HG02678 (cell line): ENCODE measurements at regions not wholly inside any gene's neighbourhood (a gene's known extent, or its start where the extent isn't known, plus 50 kb on each side); places are given as distances from the start of the nearest gene placed in this dataset.

Experiments used
- ATAC-seq: cut with Tn5 transposase; IDR thresholded peaks from one replicate; pipeline ENCODE4 v1.9.1; 2021; ENCODE audit warnings: mild to moderate bottlenecking, moderate library complexity; ENCODE audit not compliant: unreplicated experiment

DNA sequence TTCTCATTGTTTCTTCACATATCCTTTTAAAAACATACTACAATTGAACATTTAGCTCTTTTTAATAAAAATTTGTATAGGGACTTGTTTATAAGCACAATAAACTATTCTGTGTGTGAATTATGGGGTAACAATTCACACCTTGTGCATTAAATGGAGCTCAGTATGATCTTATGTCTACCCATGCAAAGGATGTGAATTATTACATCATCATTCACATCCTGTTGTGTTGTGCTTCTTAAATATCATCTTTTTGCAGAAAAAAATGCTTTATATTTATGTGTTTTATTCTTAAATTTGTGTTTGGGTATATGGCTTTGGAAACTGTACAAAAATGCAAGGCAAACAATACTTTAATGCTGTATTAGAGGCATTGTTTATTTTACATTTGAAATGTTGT lies 96.7 kb upstream of the PABPC4L start:
- no peak for ATAC-seq

DNA sequence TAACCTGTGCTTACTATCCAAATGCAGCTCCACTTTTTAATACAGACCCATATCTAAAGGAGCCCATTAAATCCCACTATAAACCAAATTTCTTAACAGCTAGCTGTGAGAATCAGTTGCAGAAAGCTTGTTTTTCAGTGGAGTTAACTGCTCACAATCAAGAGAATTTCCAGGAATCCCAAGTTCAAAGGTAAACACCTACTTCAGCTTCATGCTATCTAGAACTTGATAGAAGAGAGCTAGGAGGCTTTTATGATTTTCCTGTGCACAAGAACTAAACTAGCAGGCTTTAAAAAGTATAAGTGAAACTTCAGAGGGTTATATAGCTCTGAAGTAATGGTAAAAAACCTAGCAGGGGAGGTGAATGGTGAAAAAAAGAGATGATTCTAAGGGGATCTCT lies 96.2 kb upstream of the PABPC4L start:
- ATAC-seq = no peak

DNA sequence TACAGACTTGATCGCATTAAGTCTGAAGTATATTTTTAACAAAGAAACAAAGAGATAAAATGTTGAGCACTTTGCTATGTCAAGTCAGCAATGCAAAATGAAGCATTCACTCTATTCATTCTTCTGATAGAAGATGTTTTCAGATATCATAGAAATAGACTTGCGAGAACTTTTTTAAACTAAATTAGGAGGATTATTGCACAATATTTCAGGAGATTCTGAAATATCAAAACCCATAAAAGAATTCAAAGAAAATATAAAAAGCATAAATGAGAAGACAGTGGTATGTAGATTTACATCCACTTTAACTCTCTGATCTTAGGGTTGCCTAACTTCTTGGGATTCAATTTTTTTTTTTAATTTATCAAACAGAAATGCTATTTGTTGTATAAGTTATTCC lies 81.1 kb upstream of the PABPC4L start:
- ATAC-seq = no peak

DNA sequence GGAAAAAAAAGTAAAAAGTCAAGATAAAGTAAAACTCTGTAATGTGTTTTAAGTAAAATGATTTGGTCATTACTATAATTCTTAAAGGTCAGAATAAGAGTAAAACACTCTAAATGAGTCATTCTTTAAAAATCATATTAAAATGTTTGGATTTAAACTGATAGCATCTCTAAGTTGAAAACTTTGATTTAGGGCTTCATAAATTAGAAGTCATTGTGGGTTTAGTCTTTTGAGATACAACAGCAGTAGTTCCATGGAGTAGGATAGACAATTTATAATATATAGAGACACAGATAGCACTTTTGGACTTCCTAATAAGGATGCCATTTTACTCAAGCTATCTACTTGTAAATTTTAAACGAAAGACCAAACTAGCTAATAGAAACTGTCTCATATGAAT lies 77.1 kb upstream of the PABPC4L start:
- no peak for ATAC-seq

DNA sequence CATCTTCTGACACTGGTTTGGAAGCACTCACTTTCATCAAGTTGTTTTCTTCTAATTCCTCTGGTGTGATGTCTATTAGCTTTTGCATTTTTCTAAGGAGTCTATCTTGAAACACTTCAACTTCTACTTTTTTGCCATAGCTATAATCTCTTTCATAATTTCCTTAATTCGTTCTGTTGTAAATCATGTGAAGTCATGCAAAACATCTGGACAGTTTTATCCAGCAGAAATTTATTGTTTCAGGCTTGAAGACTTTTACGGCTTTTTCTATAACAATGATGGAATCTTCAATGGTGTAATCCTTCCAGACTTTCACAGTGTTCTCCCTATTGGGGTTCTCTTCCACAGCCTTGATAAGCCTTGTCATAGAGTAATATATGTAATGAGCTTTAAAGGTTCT lies 74.9 kb upstream of the PABPC4L start:
- ATAC-seq = no peak

DNA sequence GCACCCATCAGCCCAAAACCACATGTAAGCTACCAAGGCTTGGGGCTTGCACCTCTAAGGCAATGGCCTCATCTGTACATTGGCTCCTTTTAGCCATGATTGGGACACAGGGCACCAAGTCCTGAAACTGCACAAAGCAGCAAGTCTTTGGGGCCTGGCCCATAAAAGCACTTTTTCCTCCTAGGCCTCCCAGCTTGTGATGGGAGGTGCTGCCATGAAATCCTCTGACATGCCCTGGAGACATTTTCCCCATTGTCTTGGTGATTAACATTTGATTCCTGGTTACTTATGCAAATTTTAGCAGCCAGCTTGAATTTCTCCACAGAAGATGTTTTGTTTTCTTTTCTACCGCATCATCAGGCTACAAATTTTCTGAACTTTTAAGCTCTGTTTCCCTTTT lies 58.5 kb upstream of the PABPC4L start:
- ATAC-seq = no peak
